ENCODE measurements at regions not wholly inside any gene's neighbourhood (a gene's known extent, or its start where the extent isn't known, plus 50 kb on each side); places are given as distances from the start of the nearest gene placed in this dataset.
"Not testable (repeated sequence)": the region's sequence is repeated elsewhere in the genome, so short reads cannot be mapped to it uniquely, and the experiment has no call there.

- no peak for TF ChIP-seq NKRF (conservative IDR thresholded peaks at IDR 0.05)
Observed at GRCh38 chr16:64345142-64345541, 776.7 kb downstream of the CDH11 start (continued).

- SMC1A ChIA-PET (ENCODE audit: uncharacterized antibody, unreplicated experiment); H2AFZ ChIP-seq (ENCODE audit: control insufficient read depth, low read depth, low read length); H3K4me2 ChIP-seq (ENCODE audit: control insufficient read depth, insufficient read depth); H3K9ac ChIP-seq (ENCODE audit: control insufficient read depth, insufficient read depth, low read length); H3K79me2 ChIP-seq (ENCODE audit: control insufficient read depth, insufficient read depth, low read length); H3K4me1 ChIP-seq (ENCODE audit: control insufficient read depth, insufficient read depth, low read length); FAIRE-seq; DNase-seq (ENCODE audit: low read depth, low spot score); POLR2A ChIA-PET; H3K9me3 ChIP-seq (replicated peaks; ENCODE audit: control insufficient read depth, insufficient read depth, low read length); H3K27me3 ChIP-seq (replicated peaks in 1 of 2; ENCODE audit: control insufficient read depth in 2 of 2, insufficient read depth in 2 of 2, low read length in 1 of 2); H3K36me3 ChIP-seq (ENCODE audit: control insufficient read depth in 2 of 2, insufficient read depth in 2 of 2, low read length in 1 of 2); BruUV-seq (replicated peaks); H3K27ac ChIP-seq (ENCODE audit: control insufficient read depth, insufficient read depth); intact Hi-C loops (cut with micrococcal nuclease; ENCODE audit: unreplicated experiment); ATAC-seq; H3K4me3 ChIP-seq; RAD21 ChIA-PET (ENCODE audit: unreplicated experiment); H4K20me1 ChIP-seq (ENCODE audit: control insufficient read depth, insufficient read depth); in situ Hi-C loops (cut with MboI); CTCF ChIA-PET: not testable (repeated sequence)
- WGBS (ENCODE audit: insufficient coverage, insufficient replicate concordance, low lambda C conversion rate, missing lambda C conversion rate) = 75% methylated on average over 27 of the region's 47 CpGs
Observed at GRCh38 chr16:64343820-64344443, 777.9 kb downstream of the CDH11 start.

GRCh38 chr16:64343061-64343819 lies 778.6 kb downstream of the CDH11 start:
- in situ Hi-C loops (cut with MboI) (no loop called here), intact Hi-C loops (cut with micrococcal nuclease; ENCODE audit: unreplicated experiment) (no loop called here)
- Histone ChIP-seq H3K27ac (ENCODE audit: control insufficient read depth, insufficient read depth) (no peak overlapping the region), H3K4me1 (ENCODE audit: control insufficient read depth, insufficient read depth, low read length) (no peaks in the 10 kb centered on the region), H3K4me3 (no peak overlapping the region), H4K20me1 (ENCODE audit: control insufficient read depth, insufficient read depth) (no peaks in the 10 kb centered on the region), H3K79me2 (ENCODE audit: control insufficient read depth, insufficient read depth, low read length) (no peaks in the 10 kb centered on the region), H3K4me2 (ENCODE audit: control insufficient read depth, insufficient read depth) (no peak overlapping the region), H3K36me3 (ENCODE audit: control insufficient read depth in 2 of 2, insufficient read depth in 2 of 2, low read length in 1 of 2) (no peaks in the 10 kb centered on the region), H3K27me3 (replicated peaks in 1 of 2; ENCODE audit: control insufficient read depth in 2 of 2, insufficient read depth in 2 of 2, low read length in 1 of 2) (no peaks in the 10 kb centered on the region), H3K9me3 (replicated peaks; ENCODE audit: control insufficient read depth, insufficient read depth, low read length) (no peaks in the 10 kb centered on the region; the same call in 2 of the 3 replicates), H3K9ac (ENCODE audit: control insufficient read depth, insufficient read depth, low read length) (no peak overlapping the region), H2AFZ (ENCODE audit: control insufficient read depth, low read depth, low read length) (no peak overlapping the region)
- ChIA-PET RAD21 (ENCODE audit: unreplicated experiment) (no interaction called here), CTCF (no interaction called here), SMC1A (ENCODE audit: uncharacterized antibody, unreplicated experiment) (no interaction called here), POLR2A (no interaction called here)
- ATAC-seq (no peak), FAIRE-seq (no peak), DNase-seq (ENCODE audit: low read depth, low spot score) (no peak)
- WGBS (ENCODE audit: insufficient coverage, insufficient replicate concordance, low lambda C conversion rate, missing lambda C conversion rate) = 64% methylated on average over 8 of the region's 8 CpGs
- no TSS peak for BruUV-seq (replicated peaks)
- no peak for TF ChIP-seq TCF12 (IDR thresholded peaks at IDR 0.05; ENCODE audit: low read depth, low read length)
- TF ChIP-seq HDAC6 (IDR thresholded peaks at IDR 0.05; ENCODE audit: unreplicated experiment) = no peak
- TF ChIP-seq POLR2AphosphoS5 (IDR thresholded peaks at IDR 0.05; ENCODE audit: low read length) = no peak
- TF ChIP-seq FOXM1 (IDR thresholded peaks at IDR 0.05; ENCODE audit: low read depth, low read length) = no peak
- TF ChIP-seq WRNIP1 (IDR thresholded peaks at IDR 0.05; ENCODE audit: borderline replicate concordance, low read depth, low read length) = no peak
- no peak for TF ChIP-seq HDAC2 (IDR thresholded peaks at IDR 0.05)
- TF ChIP-seq GABPA (IDR thresholded peaks at IDR 0.05; ENCODE audit: low read depth) = no peak
- no peak for TF ChIP-seq POLR2A (IDR thresholded peaks at IDR 0.05; ENCODE audit: low read depth, low read length)
- TF ChIP-seq SIX5 (IDR thresholded peaks at IDR 0.05; ENCODE audit: low read depth, low read length, severe bottlenecking) = no peak
- TF ChIP-seq YY1 (IDR thresholded peaks at IDR 0.05; ENCODE audit: low read depth, low read length) = no peak
- TF ChIP-seq PKNOX1 (IDR thresholded peaks at IDR 0.05) = no peak
- no peak for TF ChIP-seq TARDBP (IDR thresholded peaks at IDR 0.05; ENCODE audit: borderline replicate concordance)
- no peak for TF ChIP-seq CHD4 (IDR thresholded peaks at IDR 0.05)
